Epithelial cell of esophagus (primary cell): ENCODE measurements at regions not wholly inside any gene's neighbourhood (a gene's known extent, or its start where the extent isn't known, plus 50 kb on each side); places are given as distances from the start of the nearest gene placed in this dataset.
A peak's percentile ranks its signal among the peaks of the same experiment; 100 is the strongest.
"Not testable (repeated sequence)": the region's sequence is repeated elsewhere in the genome, so short reads cannot be mapped to it uniquely, and the experiment has no call there.

Experiments used
- DNase-seq: peaks from one replicate; pipeline ENCODE4 v3.0.0; 2010; ENCODE audit warnings: low read depth
- H3K4me3 ChIP-seq: 2 replicates; pipeline ENCODE4 v1.5.1; 2011; ENCODE audit warnings: mild to moderate bottlenecking, low read length, control low read depth
- TF ChIP-seq, protein P1 (sequence below): IDR thresholded peaks from 2 replicates; pipeline ENCODE4 v1.5.1; 2011; ENCODE audit warnings: low read depth, mild to moderate bottlenecking, low read length, control low read depth, inconsistent platforms; ENCODE audit not compliant: insufficient read depth; ENCODE audit errors: missing control alignments

DNA sequence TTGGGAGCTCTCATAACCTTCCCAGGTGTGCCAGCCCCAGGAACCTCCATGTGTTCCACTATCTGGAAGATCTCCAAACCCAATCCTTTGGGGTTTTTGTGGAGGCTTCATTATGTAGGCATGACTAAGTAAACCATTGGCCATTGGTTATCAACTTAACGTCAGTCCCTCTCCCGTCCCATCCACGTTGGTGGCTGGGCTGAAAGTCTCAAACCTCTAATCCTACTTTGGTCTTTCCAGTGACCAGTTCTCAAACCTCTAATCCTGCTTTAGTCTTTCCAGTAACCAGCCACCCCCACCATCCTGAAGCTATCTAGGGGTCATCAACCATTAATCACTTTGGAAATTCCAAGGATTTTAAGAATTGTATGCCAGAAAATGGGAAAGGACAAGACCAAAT lies 704.7 kb upstream of the TMEFF2 start:
- TF ChIP-seq, protein P1, sequence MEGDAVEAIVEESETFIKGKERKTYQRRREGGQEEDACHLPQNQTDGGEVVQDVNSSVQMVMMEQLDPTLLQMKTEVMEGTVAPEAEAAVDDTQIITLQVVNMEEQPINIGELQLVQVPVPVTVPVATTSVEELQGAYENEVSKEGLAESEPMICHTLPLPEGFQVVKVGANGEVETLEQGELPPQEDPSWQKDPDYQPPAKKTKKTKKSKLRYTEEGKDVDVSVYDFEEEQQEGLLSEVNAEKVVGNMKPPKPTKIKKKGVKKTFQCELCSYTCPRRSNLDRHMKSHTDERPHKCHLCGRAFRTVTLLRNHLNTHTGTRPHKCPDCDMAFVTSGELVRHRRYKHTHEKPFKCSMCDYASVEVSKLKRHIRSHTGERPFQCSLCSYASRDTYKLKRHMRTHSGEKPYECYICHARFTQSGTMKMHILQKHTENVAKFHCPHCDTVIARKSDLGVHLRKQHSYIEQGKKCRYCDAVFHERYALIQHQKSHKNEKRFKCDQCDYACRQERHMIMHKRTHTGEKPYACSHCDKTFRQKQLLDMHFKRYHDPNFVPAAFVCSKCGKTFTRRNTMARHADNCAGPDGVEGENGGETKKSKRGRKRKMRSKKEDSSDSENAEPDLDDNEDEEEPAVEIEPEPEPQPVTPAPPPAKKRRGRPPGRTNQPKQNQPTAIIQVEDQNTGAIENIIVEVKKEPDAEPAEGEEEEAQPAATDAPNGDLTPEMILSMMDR, result no peak
- H3K4me3 ChIP-seq, result no peak overlapping the region
- no peak for DNase-seq

DNA sequence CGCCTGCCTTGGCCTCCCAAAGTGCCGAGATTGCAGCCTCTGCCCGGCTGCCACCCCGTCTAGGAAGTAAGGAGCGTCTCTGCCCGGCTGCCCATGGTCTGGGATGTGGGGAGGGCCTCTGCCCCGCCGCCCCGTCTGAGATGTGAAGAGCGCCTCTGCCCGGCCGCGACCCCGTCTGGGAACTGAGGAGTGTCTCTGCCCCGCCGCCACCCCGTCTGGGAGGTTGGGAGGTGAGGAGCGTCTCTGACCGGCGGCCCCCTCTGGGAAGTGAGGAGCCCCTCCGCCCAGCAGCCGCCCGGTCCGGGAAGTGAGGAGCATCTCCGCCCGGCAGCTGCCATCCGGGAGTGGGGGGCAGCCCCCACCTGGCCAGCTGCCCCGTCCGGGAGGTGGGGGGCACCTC lies 699.2 kb upstream of the TMEFF2 start:
- DNase-seq, result not testable (repeated sequence)

DNA sequence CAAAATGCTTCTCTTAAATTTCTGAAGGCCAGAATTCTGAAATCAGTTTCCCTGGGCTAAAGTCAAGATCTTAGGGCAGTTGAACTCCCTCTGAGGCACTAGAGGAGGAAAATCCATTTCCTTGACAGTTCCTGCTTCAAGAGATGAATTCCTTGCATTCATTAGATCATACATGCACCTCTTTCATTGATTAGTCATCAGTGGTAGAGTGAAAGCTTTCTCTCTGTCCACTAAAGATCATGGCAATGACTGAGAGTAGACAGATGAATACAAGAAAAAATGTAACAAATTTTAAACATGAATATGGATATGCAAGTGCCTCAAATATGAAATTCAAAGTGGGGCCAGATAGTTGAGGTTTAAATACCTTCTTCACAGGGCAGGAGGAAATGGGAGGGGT lies 693.4 kb upstream of the TMEFF2 start:
- no peak overlapping the region for H3K4me3 ChIP-seq
- DNase-seq, result peak; percentile 32
- TF ChIP-seq, protein P1, result no peak

More for the DNA sequence above, 699.2 kb upstream of the TMEFF2 start:
- H3K4me3 ChIP-seq, result not testable (repeated sequence)

DNA sequence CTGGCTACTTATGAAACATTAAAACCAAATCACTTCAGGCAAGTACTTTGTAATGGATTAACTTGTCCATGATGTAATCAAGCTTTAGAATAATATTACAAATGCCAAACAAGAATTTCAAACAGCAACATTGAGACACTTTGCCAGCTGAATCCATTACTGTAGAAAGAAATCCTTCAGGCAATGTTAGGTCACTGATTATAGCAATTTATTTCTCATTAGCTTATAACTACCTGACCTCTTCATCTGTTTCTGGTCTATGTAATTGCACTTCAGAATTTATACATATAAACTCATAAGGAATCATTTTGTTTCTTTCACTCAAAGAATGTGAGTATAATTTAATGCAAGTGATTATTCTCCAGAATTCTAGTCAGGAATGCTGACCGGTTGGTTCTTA lies 692.6 kb upstream of the TMEFF2 start:
- peak; percentile 76 for DNase-seq
- no peak overlapping the region for H3K4me3 ChIP-seq
- TF ChIP-seq, protein P1, result no peak

DNA sequence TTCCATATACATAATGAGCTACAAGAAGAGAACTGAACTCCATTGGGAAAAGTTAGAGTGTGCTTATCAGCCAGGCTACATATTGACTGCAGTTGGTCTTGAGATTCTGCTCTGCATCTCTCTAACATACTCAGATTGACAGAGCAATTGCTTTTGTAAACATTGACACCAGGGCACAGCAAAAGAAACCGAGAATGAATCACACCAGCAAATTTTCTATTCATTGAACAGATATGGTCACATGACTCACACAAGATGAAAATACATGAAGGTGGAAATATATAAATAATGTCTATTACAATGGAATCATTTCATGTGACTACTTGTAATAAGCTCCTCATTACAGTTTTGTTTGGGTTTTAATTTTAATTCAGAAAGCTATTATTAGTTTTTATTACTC lies 691.9 kb upstream of the TMEFF2 start:
- DNase-seq, result peak; percentile 79
- TF ChIP-seq, protein P1, result no peak
- no peak overlapping the region for H3K4me3 ChIP-seq

DNA sequence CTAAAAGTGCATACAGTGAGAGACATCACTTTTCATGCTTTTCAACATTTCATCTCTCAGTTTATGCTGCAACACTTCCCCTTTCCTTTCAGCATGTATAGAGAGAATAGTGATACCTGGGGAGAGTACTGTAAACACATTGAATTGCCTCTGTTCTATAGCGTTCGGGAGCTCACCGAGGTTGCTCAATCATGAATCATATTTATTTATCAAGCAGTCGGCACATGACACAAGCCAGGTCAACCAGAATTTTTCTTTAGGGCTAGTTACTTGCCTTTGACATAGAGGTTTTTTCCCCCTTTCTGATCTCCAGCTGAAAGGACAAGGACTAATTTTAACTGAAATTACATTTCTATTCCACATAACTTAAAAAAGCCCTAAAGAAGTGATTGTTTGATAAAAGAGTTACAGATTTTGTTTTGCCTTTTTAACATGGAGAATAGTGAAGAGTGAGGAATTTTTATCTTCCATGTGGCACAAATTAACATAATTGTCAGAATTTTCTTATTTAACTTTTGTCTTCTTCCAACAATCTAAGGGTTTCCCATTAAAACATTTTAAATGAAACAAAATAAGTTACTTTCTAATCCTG lies 690.9 kb upstream of the TMEFF2 start:
- DNase-seq, result peak; percentile 89

DNA sequence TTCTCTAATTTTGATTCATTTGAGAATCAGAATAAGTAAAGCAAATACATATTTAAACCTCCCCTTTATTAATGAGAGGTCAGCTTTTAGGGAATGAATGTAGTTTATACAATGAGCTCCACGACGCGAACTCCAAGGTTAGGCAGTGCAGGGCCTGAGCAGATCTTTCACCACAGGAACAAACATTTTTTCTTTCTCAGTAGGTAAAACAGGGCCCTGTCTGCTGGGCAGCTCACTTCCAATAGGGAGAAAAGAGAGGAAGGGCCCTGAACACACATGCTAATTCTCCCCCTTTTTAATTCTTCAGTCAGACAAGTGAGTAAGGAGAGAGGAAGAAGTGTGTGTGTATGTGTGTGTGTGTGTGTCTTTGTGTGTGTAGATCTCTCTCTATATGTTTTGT lies 682.4 kb upstream of the TMEFF2 start:
- no peak overlapping the region for H3K4me3 ChIP-seq
- no peak for DNase-seq
- TF ChIP-seq, protein P1, result no peak

More for the DNA sequence above, 690.9 kb upstream of the TMEFF2 start:
- TF ChIP-seq, protein P1, result no peak
- no peak overlapping the region for H3K4me3 ChIP-seq
